ENCODE measurements at regions not wholly inside any gene's neighbourhood (a gene's known extent, or its start where the extent isn't known, plus 50 kb on each side); places are given as distances from the start of the nearest gene placed in this dataset.
"Not testable (repeated sequence)": the region's sequence is repeated elsewhere in the genome, so short reads cannot be mapped to it uniquely, and the experiment has no call there.

- ATAC-seq (ENCODE audit: insufficient number of reproducible peaks, low FRiP score, low read depth) (no peak), DNase-seq (ENCODE audit: low spot score) (no peak)
Observed at GRCh38 chr3:145471976-145472375, 689.0 kb downstream of the PLOD2 start.

DNA sequence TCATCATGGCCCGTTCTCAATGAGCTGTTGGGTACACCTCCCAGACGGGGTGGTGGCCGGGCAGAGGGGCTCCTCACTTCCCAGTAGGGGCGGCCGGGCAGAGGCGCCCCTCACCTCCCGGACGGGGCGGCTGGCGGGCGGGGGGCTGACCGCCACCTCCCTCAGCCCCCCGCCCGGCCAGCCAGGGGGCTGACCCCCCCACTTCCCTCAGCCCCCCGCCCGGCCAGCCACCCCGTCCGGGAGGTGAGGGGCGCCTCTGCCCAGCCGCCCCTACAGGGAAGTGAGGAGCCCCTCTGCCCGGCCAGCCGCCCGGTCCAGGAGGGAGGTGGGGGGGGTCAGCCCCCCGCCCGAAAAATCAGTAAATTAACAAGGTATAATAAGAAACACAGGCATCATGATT lies 678.2 kb downstream of the PLOD2 start:
- DNase-seq (ENCODE audit: low spot score); H3K27ac ChIP-seq; H3K27me3 ChIP-seq (replicated peaks; ENCODE audit: insufficient read depth); ATAC-seq (ENCODE audit: insufficient number of reproducible peaks, low FRiP score, low read depth); H3K4me3 ChIP-seq; H3K9me3 ChIP-seq; H3K36me3 ChIP-seq; H3K4me1 ChIP-seq (ENCODE audit: control insufficient read depth in 1 of 2, low read depth in 2 of 2): not testable (repeated sequence)

More at GRCh38 chr3:145471976-145472375, 689.0 kb downstream of the PLOD2 start:
- TF ChIP-seq, protein P1, sequence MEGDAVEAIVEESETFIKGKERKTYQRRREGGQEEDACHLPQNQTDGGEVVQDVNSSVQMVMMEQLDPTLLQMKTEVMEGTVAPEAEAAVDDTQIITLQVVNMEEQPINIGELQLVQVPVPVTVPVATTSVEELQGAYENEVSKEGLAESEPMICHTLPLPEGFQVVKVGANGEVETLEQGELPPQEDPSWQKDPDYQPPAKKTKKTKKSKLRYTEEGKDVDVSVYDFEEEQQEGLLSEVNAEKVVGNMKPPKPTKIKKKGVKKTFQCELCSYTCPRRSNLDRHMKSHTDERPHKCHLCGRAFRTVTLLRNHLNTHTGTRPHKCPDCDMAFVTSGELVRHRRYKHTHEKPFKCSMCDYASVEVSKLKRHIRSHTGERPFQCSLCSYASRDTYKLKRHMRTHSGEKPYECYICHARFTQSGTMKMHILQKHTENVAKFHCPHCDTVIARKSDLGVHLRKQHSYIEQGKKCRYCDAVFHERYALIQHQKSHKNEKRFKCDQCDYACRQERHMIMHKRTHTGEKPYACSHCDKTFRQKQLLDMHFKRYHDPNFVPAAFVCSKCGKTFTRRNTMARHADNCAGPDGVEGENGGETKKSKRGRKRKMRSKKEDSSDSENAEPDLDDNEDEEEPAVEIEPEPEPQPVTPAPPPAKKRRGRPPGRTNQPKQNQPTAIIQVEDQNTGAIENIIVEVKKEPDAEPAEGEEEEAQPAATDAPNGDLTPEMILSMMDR (IDR thresholded peaks at IDR 0.05), result no peak
- Histone ChIP-seq H3K4me1 (ENCODE audit: control insufficient read depth in 1 of 2, low read depth in 2 of 2) (no peaks in the 10 kb centered on the region), H3K4me3 (no peak overlapping the region), H3K36me3 (no peaks in the 10 kb centered on the region), H3K27ac (no peak overlapping the region), H3K27me3 (replicated peaks; ENCODE audit: insufficient read depth) (no peaks in the 10 kb centered on the region), H3K9me3 (no peaks in the 10 kb centered on the region)

DNA sequence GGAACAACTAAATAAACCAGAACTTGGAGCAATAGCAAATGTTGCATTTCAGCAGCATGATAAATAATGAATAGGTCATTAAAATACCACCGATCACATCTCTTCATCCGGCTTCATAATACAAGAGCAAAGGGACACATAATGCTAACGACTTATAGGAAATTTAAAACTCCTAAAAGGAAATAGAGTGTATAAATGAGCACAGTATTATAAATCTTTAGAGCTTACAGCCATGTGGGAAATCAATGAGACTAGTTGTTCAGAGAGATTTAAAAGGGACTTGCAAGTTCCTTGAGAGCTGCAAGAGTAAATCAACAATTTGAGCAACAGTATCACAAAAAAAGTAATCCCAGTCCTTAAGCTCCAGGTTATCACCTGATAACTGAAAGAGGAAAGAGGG lies 677.0 kb downstream of the PLOD2 start:
- H3K27me3 ChIP-seq (replicated peaks; ENCODE audit: insufficient read depth), result no peaks in the 10 kb centered on the region
- no peak overlapping the region for H3K4me3 ChIP-seq
- DNase-seq (ENCODE audit: low spot score) (no peak), ATAC-seq (ENCODE audit: insufficient number of reproducible peaks, low FRiP score, low read depth) (no peak)
- no peaks in the 10 kb centered on the region for H3K36me3 ChIP-seq
- no peak overlapping the region for H3K27ac ChIP-seq
- no peaks in the 10 kb centered on the region for H3K4me1 ChIP-seq (ENCODE audit: control insufficient read depth in 1 of 2, low read depth in 2 of 2)
- TF ChIP-seq, protein P1 (IDR thresholded peaks at IDR 0.05), result no peak
- H3K9me3 ChIP-seq, result no peaks in the 10 kb centered on the region

DNA sequence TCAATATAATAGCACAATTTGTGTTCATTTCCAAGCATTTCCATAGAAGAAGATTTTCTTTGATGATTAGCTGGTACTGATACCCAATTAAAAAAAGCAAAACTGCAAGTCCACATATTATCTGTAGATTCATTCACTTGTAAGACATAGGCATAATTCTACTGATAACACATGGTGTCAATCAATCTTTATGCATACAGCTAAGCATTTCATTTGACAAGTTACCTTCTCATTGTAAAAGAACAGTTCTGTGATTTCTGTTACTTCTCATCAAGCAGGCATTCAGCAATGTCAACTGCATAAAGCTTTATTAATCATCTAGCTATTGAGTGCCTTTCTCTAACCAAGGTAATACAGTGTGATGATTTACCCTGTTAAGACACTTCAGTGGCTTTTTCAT lies 672.0 kb downstream of the PLOD2 start:
- Histone ChIP-seq H3K9me3 (no peaks in the 10 kb centered on the region), H3K4me3 (no peak overlapping the region), H3K27me3 (replicated peaks; ENCODE audit: insufficient read depth) (no peaks in the 10 kb centered on the region), H3K27ac (no peak overlapping the region), H3K36me3 (no peaks in the 10 kb centered on the region), H3K4me1 (ENCODE audit: control insufficient read depth in 1 of 2, low read depth in 2 of 2) (no peaks in the 10 kb centered on the region)
- TF ChIP-seq, protein P1 (IDR thresholded peaks at IDR 0.05), result no peak
- no peak for ATAC-seq (ENCODE audit: insufficient number of reproducible peaks, low FRiP score, low read depth)
- no peak for DNase-seq (ENCODE audit: low spot score)

GRCh38 chr3:145490088-145491048 lies 670.6 kb downstream of the PLOD2 start:
- TF ChIP-seq, protein P1 (IDR thresholded peaks at IDR 0.05), result no peak

More at GRCh38 chr3:145490088-145491048, 670.6 kb downstream of the PLOD2 start:
- Histone ChIP-seq H3K27ac (no peak overlapping the region), H3K9me3 (no peaks in the 10 kb centered on the region), H3K27me3 (replicated peaks; ENCODE audit: insufficient read depth) (no peaks in the 10 kb centered on the region), H3K4me3 (no peak overlapping the region), H3K4me1 (ENCODE audit: control insufficient read depth in 1 of 2, low read depth in 2 of 2) (no peaks in the 10 kb centered on the region), H3K36me3 (no peaks in the 10 kb centered on the region)
- ATAC-seq (ENCODE audit: insufficient number of reproducible peaks, low FRiP score, low read depth) (no peak), DNase-seq (ENCODE audit: low spot score) (no peak)
